ENCODE measurements at regions not wholly inside any gene's neighbourhood (a gene's known extent, or its start where the extent isn't known, plus 50 kb on each side); places are given as distances from the start of the nearest gene placed in this dataset.
"Not testable (repeated sequence)": the region's sequence is repeated elsewhere in the genome, so short reads cannot be mapped to it uniquely, and the experiment has no call there.

- DNase-seq: not testable (repeated sequence)
Measured at GRCh38 chr17:45554479-45554878, 64.0 kb upstream of the PLEKHM1 start.

DNA sequence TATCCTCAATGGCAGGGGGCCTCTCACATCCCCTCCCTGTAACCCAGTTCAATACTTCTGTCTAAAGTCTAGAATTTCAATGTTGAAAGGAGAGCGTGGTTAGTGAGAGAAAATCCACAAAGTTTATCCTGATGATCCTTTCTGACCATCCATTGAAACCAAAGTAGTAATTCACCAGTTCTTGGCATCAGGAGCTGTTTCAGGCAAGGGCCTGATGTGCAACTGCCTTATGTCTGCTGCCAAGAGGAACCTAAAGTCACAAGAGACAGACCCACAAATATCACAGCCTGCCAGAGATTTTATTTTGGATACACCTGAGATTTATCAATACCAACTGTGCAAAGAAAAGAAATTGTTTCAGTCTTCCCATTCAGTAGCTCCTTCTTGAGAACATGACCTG lies 68.3 kb upstream of the PLEKHM1 start:
- not testable (repeated sequence) for DNase-seq

DNA sequence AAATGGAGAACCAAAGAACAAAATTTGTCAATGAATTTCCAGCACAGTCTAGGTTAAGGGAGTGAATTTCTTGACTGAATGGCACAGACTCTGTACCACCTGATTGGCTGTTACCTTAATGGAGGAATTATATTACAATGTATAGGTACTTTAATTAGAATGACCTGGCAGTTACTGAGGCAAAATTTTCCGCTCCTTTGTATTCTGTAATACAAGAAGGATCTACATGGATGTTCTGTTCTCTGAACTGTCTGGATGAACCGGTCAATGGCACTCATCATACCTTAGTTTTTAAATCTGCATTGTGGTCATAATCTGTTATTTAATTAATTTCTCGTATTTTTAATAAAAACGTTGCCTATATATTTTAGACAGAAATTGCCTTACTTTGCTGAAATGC lies 72.3 kb upstream of the PLEKHM1 start:
- not testable (repeated sequence) for DNase-seq

- DNase-seq: not testable (repeated sequence)
Measured at GRCh38 chr17:45563283-45563682, 72.8 kb upstream of the PLEKHM1 start.

GRCh38 chr17:45568275-45568674 lies 77.8 kb upstream of the PLEKHM1 start:
- not testable (repeated sequence) for DNase-seq

DNA sequence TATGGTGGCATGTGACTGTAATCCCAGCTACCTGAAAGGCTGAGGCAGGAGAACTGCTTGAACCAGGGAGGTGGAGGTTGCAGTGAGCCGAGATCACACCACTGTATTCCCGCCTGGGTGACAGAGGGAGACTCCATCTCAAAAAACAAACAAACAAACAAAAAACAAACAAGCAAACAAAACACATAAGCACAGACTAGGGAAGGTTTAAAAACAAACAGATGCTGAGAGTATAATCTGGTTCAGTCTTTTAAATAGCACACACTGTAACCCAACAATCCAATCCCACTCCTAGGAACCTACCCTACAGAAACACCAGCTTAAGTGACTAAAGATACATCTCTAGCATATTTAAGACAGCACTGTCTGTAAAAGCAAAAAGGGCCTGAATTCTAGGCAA lies 82.8 kb upstream of the PLEKHM1 start:
- not testable (repeated sequence) for DNase-seq

DNA sequence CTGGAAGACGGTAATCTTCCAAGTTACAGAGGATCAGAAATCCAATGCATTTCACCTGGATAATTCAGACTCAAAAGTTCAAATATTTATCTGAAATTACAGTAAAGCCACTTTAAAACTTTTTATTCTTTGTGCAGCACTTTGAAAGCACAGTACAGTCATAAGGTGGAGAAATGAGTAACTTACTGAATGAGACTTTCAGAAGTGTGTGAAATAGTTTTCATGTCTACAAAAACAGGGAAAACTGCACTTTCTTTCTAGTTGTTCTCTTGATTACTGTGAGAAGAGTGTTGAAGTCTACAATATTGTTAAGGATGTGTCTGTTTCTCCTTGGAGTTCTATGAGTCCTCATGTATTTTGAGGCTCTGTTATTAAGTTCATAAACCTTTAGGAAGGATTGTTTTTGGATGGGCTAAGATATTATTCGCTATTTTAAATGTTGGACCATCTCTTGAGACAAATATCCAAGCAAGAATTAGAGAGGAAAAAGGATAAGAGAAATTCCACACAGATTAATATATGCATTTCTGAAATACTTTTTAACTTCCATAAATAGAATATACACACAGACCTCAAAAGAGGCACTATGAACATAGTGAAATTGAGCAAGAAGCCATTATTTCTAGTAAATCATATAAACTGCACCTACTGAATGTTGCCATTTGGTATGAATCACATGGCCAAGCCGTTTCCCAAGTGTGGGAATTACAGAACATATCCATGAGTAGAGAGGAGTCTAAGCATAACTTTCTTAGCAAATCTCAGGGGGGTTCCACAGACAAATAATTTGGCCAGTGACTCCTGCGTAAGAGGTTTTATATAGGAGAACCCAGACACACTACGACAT lies 83.6 kb upstream of the PLEKHM1 start:
- no peak for DNase-seq

DNA sequence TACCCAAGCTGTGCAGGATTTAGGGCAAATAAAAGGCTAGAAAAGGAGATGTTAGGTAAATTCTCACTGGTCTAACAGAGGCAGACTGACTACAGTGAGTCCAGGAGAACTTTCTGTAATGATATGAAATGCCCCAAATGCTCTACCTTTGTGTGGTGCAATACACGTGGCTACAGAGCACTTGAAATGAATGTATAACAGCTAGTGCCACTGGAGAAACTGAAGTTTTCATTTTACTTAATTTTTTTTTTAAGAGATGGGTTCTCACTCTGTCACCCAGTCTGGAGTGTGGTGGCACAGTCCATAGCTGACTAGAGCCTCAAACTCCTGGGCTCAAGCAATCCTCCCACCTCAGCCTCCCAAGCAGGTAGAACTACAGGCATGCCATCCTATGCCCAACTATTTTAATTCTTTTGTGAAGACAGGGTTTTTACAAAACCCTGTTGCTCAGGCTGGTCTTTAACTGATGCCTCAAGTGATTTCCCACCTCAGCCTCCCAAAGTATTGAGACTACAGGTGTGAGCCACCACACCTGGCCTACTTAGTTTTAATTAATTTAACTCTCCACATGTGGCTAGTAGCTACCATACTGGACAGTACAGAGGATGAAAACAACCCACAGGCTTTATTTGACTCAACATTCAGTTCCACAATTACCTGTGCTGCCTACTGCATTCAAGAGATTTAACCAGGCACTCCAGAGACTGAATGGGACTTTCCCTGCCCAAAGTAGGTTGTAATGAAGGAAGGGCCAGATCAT lies 84.8 kb upstream of the PLEKHM1 start:
- no peak for DNase-seq

- not testable (repeated sequence) for DNase-seq
Measured at GRCh38 chr17:45576527-45577307, 86.2 kb upstream of the PLEKHM1 start.

- no peak for DNase-seq
Measured at GRCh38 chr17:45577571-45578279, 87.2 kb upstream of the PLEKHM1 start.

- no peak for DNase-seq
Measured at GRCh38 chr17:45578516-45579455, 88.3 kb upstream of the PLEKHM1 start.

DNA sequence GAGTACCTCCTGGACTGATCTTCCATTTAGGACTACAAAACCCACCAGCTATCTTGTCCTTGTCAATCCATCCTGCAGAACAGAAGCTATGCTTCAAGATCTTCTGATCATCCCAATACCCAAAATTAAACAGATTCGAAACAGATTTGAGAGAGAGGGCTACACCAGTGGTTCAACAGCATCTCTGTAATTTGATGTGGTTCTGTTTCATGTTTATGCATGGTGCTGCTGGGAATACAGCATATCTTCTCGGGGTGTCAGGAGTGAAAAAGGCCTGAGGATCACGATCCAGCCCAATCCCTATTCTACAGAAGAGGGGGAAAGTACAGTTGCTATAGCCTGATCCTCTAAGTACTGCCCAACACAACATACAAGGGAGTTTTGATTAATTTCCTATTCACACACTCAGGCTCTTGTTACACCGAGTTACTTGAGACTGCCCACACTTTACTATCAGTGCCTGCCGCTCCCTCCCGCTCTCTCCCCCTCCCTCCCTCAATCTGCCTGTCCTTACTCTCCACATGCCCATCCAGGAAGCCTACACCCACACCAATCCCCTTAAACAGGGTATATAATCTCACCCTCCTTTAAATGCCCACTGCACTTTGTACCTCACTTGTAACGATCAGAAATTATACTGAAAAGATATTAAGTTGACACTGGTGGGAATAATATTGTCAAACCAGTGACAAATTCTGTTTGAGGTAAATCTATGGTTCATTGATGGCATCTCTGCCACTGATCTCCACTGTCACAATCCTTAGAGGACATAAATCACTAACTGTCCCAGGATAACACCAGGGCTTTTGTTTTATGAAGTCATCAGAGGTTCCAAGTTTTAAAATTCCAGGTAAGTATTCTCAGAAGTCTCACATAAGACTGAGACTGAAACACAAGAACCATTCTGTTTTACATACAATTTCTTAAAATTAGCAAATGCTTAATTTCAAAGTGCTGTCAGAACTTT lies 89.3 kb upstream of the PLEKHM1 start:
- no peak for DNase-seq

DNA sequence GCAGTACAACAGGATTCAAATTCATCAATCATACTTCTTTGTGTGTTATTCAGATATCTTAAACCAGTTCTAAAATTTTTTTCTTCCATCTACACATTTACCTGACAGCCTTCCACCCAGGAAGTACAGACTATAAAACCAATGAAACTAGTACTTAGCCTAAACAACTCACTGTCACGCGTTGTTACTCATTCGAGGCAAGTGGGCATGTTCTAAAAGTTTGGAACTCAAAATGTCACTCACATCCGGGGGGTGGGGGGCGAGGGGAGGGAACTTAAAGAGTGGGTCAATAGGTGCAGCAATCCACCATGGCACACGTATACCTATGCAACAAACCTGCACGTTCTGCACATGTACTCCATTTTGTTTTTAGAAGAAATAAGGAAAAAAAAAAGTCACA lies 90.4 kb upstream of the PLEKHM1 start:
- no peak for DNase-seq

DNA sequence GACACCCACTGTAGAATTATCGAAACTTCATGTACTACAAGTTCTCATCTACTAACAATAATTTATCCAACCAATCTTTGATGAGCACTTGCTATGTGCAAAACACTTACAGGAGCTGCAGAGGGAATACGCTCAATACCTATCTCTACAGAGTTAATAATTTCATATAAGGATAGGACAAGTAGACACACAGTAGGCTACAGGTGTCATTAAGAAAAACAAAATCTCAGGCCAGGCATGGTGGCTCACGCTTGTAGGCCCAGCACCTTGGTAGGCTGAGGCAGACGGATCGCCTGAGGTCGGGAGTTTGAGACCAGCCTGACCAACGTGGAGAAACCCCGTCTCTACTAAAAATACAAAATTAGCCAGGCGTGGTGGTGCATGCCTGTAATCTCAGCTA lies 91.3 kb upstream of the PLEKHM1 start:
- no peak for DNase-seq

- peak; percentile 48 to 53 for DNase-seq
Measured at GRCh38 chr17:45584092-45585036, 93.8 kb upstream of the PLEKHM1 start.

GRCh38 chr17:45585037-45585733 lies 94.7 kb upstream of the PLEKHM1 start:
- peak; percentile 82 to 83 for DNase-seq

DNA sequence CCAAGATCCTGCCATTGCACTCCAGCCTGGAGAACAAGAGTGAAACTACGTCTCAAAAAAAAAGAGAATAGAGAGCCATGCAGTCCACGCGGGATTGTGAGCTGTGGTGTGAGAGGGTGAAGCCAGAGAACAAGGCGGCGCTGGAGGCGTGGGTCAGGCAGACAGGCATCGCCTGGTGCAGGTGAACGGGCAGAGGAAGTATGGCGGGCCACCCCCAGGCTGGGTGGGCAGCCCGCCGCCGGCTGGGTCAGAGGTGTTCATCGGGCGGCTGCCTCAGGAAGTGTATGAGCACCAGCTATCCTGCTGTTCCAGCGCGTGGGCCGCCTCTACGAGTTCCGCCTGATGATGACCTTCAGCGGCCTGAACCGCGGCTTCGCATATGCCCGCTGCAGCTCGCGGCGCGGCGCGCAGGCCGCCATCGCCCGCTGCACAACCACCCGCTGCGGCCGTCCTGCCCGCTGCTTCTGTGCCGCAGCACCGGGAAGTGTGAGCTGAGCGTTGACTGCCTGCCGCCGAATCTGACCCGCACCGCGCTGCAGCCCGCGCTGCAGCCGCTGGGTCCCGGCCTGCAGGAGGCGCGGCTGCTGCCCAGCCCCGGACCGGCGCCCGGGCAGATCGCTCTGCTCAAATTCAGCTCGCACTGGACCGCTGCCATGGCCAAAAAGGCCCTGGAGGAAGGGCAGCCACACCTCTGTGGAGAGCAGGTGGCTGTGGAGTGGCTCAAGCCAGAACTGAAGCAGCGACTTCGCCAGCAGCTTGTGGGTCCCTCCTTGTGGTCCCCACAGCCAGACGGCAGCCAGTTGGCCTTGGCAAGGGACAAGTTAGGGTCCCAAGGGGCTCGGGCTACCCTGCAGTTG lies 95.5 kb upstream of the PLEKHM1 start:
- DNase-seq: not testable (repeated sequence)

DNA sequence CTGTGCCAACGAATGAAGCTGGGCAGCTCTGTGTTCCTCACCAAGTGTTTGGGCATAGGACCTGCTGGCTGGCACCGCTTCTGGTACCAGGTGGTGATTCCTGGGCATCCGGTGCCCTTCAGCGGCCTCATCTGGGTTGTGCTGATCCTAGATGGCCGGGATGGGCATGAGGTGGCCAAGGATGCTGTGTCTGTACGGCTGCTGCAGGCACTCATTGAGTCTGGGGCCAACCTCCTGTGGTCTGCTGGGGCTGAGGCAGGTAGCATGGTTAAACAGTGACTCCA lies 96.1 kb upstream of the PLEKHM1 start:
- not testable (repeated sequence) for DNase-seq
